NCI-H524 (cell line): ENCODE measurements at regions not wholly inside any gene's neighbourhood (a gene's known extent, or its start where the extent isn't known, plus 50 kb on each side); places are given as distances from the start of the nearest gene placed in this dataset.
"Not testable (repeated sequence)": the region's sequence is repeated elsewhere in the genome, so short reads cannot be mapped to it uniquely, and the experiment has no call there.

Experiments
- DNase-seq, 2 experiments: peaks; one replicate each; lab custom pipeline; 2025; lab: John Stamatoyannopoulos, UW

DNA sequence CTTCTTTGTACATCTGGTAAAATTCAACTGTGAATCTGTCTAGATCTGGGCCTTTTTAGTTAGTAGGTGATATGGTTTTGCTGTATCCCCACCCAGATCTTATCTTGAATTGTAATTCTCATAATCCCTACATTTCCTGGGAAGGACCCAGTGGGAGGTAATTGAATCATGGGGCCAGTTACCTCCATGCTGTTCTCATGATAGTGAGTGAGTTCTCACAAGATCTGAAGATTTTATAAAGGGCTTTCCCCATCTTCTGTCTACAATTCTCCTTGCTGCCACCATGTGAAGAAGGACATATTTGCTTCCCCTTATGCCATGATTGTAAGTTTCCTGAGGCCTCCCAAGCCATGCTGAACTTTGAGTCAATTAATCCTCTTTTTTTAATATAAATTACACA lies 410.4 kb upstream of the EPHA7 start:
- DNase-seq = not testable (repeated sequence)

DNA sequence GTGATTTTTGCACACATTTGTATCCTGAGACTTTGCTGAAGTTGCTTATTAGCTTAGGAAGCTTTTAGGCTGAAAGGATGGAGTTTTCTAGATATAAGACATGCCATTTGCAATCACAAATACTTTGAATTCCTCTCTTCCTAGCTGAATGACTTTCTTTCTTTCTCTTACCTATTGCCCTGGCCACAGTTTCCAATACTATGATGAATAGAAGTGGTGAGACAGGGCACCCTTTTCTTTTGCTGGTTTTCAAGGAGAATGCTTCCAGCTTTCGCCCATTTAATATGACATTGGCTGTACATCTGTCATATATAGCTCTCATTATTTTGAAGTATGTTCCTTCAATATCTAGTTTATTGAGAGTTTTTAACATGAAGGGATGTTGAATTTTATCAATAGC lies 409.6 kb upstream of the EPHA7 start:
- no peak for DNase-seq

DNA sequence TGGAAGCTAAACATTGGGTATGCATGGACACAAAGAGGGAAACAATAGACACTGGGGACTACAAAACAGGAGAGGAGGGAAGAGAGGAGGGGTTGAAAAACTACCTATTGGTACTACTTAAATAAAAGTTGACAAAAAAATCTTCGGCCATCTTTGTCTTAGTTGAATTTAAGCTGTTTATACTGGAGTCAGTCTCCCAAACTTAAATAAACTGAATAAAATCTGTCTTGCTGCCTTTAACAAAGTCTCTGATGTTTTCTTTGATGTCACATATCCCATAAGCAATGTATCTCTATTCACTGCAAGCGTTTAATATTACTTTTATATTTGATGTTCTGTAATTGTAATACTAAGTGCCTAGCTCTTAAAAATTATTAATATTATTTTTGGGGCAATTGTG lies 409.2 kb upstream of the EPHA7 start:
- no peak for DNase-seq

DNA sequence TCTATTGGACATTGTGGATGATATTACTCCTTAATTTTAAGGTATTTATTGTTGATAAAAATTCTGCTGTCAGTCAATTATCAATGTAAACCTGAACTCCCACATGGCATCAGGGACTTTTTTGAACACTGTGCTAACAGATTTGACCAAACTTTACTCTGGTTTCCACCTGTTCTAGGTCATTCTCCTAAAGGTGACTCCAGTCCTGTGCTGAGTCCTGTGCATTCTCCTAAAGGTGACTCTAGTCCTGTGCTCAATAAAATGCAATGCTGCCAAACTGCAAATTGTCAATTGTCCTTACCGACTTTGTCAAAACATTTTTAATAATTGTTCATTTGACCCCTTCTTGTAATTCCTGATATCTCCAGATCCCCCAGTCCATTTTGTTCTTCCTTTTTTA lies 408.4 kb upstream of the EPHA7 start:
- DNase-seq = no peak

DNA sequence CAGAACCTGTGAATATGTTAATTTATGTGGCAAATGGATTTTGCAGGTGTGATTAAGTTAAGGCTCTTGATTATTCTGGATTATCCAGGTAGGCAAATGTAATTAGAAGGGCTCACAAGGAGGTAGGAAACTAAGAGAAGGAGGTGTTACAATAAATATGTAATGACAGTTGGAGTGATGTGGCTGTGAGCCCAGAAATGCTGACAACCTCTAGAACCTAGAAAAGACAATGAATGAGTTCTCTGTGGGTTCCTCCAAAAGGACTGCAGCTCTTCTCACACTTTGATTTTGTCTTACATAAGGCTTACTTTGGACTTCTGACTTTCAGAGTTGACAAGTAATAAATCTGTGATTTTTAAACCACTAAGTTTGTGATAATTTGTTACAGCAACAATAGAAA lies 406.6 kb upstream of the EPHA7 start:
- DNase-seq = no peak

DNA sequence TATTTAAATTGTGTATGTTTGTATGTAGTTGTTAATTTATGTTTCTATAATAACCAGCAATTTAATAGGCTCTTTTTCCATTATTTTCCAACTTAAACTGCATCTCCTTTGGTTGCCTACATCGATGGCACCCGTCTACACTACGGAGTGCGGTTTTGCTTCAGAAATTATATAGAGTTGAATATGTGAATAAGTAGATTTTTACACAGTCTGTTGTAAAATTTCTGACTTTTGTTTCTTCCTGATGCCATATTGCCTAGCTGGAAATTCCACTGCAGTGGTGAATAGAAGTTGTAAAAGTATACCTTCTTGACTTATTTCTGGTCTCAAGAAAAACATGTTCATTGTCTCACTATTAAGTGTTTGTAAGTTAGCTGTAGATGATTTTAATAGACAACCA lies 404.1 kb upstream of the EPHA7 start:
- DNase-seq = no peak

DNA sequence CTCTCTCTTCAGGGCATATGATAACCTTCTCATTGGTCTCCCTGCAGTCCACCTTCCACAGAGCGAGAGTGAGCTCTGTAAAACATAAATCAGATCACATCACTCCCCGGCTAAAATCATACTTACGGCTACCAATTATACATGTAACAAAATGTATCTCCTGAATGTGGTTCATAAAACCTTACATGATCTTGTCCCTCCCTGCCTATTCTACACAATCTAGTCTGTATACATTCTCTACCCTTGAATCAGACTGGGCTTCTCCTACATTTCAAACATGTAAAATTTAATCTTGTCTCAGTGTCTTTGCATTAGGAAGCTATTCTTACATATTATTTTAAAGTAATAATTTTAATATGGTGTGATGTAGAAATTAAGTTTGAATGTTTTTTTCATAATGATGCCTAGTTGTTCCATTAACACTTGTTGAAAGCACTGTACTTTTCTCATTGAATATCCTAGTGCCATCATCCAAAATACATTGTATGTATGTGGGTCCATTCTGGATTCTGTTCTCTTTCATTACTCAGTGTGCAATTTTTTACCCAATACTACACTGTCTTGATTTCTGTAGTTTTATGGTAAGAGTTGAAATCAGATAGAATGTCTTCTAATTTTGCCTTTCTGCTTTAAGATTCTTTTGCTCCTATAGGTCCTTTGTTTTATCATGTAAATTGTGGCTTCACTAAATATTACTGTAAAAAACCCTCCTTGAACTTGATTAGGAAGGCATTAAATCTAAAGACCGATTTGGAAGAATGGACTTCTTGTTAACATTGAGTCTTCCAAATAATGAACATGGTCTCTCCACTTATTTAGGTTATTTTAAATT lies 403.3 kb upstream of the EPHA7 start:
- DNase-seq = no peak

DNA sequence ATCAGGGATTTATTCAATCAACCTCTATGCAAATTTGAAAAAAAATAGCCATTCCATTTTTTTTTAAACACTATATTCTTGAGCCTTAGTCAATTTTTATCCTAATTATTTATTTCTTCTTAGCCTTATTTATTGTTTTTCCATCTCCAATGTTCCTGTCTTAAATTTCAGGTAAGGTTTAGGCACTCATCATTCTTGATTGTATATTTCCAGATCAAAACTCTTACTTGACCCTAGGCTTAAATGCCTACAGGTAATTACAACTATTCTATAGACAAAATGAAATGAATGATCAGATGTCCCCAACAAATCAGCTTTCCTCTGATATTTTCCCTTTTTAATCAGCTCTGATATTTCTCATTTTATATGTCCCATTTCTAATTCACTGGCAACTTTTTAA lies 402.6 kb upstream of the EPHA7 start:
- no peak for DNase-seq

GRCh38 chr6:93820465-93821082 lies 401.2 kb upstream of the EPHA7 start:
- DNase-seq = no peak

- DNase-seq = peak; percentile 26 to 58
Measured at GRCh38 chr6:93819189-93819588, 399.8 kb upstream of the EPHA7 start.

GRCh38 chr6:93817937-93818336 lies 398.6 kb upstream of the EPHA7 start:
- DNase-seq = no peak

DNA sequence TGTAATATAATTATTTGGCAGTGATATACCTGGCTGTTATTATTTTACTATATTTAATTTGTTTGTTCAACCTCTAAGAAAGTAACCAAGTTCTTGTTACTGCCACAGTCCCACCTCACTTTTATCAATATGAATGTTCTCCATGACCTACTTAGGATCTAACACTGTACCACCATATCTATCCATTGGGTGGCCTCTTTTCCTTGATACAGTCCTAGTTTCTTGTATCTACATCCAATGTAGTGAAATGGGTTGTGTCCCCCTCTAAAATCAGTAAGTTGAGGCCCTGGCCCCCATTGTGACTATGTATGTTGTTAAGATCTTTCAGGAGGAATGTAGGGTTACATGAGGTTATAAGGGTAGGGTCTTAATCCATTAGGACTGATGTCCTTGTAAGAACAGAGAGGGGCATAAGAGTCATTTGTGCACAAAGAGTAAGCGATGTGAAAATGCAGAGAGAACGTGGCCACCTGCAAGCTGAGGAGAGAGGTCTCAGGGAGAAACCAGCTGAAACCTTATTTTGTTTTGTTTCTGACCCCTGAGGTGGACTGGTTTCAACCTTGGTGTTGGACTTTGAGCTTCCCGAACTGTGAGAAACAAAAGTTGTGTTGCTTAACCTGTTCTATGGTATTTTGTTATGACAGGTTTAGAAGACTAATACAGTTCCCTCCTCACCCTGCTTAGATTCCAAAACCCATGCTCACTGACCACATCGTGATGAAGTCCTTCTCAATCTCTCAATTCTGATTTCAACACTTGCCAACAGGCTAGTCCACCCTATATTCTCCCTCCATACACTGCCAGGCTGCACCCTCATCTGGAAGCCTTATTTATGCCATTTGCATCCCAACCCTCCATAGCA lies 387.3 kb upstream of the EPHA7 start:
- DNase-seq = no peak

GRCh38 chr6:93801101-93801847 lies 381.9 kb upstream of the EPHA7 start:
- no peak for DNase-seq

GRCh38 chr6:93799226-93799625 lies 379.9 kb upstream of the EPHA7 start:
- no peak for DNase-seq

GRCh38 chr6:93794166-93794565 lies 374.8 kb upstream of the EPHA7 start:
- no peak for DNase-seq

- DNase-seq = no peak
Measured at GRCh38 chr6:93792746-93793145, 373.4 kb upstream of the EPHA7 start.

DNA sequence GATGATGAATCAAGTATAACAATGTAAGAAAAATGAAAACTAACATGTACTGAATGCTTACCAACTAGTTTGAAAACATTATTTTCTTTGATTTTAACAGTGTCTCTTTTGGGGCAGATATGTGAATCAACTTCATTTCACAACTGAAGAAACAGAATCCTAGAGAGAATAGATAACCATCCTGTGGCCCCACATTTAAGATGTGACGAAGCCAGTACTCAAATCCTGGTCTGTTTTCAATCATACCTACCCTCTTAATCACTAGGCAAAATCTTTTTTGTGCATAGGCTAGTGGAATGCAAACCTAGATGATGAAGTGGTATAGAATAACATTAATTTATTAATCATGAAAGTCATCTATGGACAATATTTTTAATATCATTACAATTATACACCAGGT lies 371.6 kb upstream of the EPHA7 start:
- DNase-seq = no peak

- DNase-seq = no peak
Measured at GRCh38 chr6:93789532-93789931, 370.2 kb upstream of the EPHA7 start.

DNA sequence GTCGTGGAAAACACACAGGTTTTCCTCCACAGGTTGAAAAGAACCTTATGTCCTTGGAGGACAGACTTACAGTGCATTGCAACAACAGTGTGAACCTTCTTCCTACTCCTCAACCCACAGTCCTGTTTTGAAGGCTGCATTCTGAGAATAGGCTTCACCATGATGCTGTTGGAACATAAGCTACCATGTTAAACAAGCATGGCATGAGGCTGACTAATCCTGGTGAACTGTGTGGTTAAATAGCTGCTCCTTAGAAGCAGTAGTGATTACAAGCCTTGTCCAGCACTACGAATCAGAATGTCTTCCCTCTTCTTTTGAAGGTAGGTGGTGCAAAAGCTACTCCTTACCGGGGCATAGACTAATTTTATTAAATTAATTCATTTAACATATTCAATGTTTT lies 368.5 kb upstream of the EPHA7 start:
- no peak for DNase-seq

GRCh38 chr6:93786474-93787330 lies 367.3 kb upstream of the EPHA7 start:
- DNase-seq = peak in 1 of 2 experiments; percentile 9

DNA sequence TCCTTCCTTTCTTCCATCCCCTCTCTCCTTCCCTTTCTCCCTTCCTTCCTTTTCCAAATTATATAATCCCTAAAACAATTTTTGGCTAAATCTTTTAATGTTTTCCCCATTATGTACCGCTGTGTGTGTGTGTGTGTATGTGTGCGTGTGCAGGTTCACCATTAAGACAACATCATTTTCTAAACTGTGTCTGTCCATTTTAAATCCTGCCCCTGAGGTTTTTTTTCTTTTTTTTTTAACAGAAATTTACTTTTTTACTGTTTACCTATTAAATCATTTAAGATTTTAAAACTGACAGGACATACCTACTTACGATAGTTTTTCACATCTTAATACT lies 366.3 kb upstream of the EPHA7 start:
- DNase-seq = no peak
